Endothelial cell of umbilical vein (primary cell): ENCODE measurements at regions not wholly inside any gene's neighbourhood (a gene's known extent, or its start where the extent isn't known, plus 50 kb on each side); places are given as distances from the start of the nearest gene placed in this dataset.

Experiments used
- CTCF ChIP-seq, 2 donors: IDR thresholded peaks; 1 replicate in 1 of 2; 2 replicates in 1 of 2; pipeline ENCODE4 v1.5.1; 2011; ENCODE audit warnings: low read length in 2 of 2, mild to moderate bottlenecking in 2 of 2, moderate library complexity in 2 of 2, control low read depth in 1 of 2, inconsistent platforms in 1 of 2, low read depth in 1 of 2; ENCODE audit not compliant: insufficient read depth in 1 of 2; ENCODE audit errors: extremely low read depth in 1 of 2
- EZH2 ChIP-seq: IDR thresholded peaks from 2 replicates; pipeline ENCODE4 v1.6.1; 2012; ENCODE audit warnings: borderline replicate concordance, low read depth, mild to moderate bottlenecking, moderate library complexity, low read length, inconsistent platforms; ENCODE audit not compliant: severe bottlenecking
- GATA2 ChIP-seq: IDR thresholded peaks from 2 replicates; pipeline ENCODE4 v1.7.0; 2011; ENCODE audit warnings: low read depth, mild to moderate bottlenecking, moderate library complexity, mixed read lengths, low read length; ENCODE audit not compliant: insufficient read length, insufficient read depth
- POLR2A ChIP-seq: IDR thresholded peaks from 2 replicates; pipeline ENCODE4 v1.6.1; 2012; ENCODE audit warnings: low read depth, mild to moderate bottlenecking, control low read depth, low read length
- POLR2AphosphoS5 ChIP-seq: IDR thresholded peaks from 2 replicates; pipeline ENCODE4 v1.6.1; 2012; ENCODE audit warnings: low read depth, mild to moderate bottlenecking, control low read depth, low read length, moderate library complexity; ENCODE audit not compliant: insufficient read depth

GRCh38 chr3:150292891-150293290 is 115.2 kb upstream of the TSC22D2 start:
- TF ChIP-seq CTCF (IDR thresholded peaks at IDR 0.05; ENCODE audit: extremely low read depth in 1 of 2, insufficient read depth in 1 of 2, low read depth in 1 of 2, low read length in 2 of 2): no peak
- no peak for TF ChIP-seq POLR2A
- TF ChIP-seq EZH2: no peak
- no peak for TF ChIP-seq POLR2AphosphoS5
- TF ChIP-seq GATA2: no peak
